Osteoblast (primary cell): ENCODE measurements at regions not wholly inside any gene's neighbourhood (a gene's known extent, or its start where the extent isn't known, plus 50 kb on each side); places are given as distances from the start of the nearest gene placed in this dataset.

Experiments
- DNase-seq: peaks from one replicate; pipeline ENCODE4 v3.0.0; 2011; ENCODE audit warnings: low spot score, mixed read lengths; ENCODE audit not compliant: insufficient read length; ENCODE audit errors: missing footprints
- H2AFZ ChIP-seq: 2 replicates; pipeline ENCODE4 v1.6.0; 2011; ENCODE audit warnings: mild to moderate bottlenecking, low read length
- H3K27ac ChIP-seq: 2 replicates; pipeline ENCODE4 v1.5.1; 2011; ENCODE audit warnings: mild to moderate bottlenecking, low read depth, low read length, moderate library complexity
- H3K27me3 ChIP-seq: 2 replicates; pipeline ENCODE4 v1.6.0; 2012; ENCODE audit warnings: mild to moderate bottlenecking, control low read depth, inconsistent platforms, low read length, moderate library complexity; ENCODE audit not compliant: insufficient read depth
- H3K36me3 ChIP-seq: 2 replicates; pipeline ENCODE4 v1.5.1; 2011; ENCODE audit warnings: mild to moderate bottlenecking, low read length, control low read depth, moderate library complexity; ENCODE audit not compliant: insufficient read depth
- H3K4me1 ChIP-seq: 2 replicates; pipeline ENCODE4 v1.5.1; 2011; ENCODE audit warnings: mild to moderate bottlenecking, low read length, control low read depth, moderate library complexity; ENCODE audit not compliant: insufficient read depth
- H3K4me2 ChIP-seq: 2 replicates; pipeline ENCODE4 v1.6.0; 2011; ENCODE audit warnings: mild to moderate bottlenecking, low read length; ENCODE audit not compliant: insufficient read depth
- H3K4me3 ChIP-seq: fragments of 200-600 bp; sonication (generic); 3 replicates; pipeline ENCODE4 v1.5.1; 2012; ENCODE audit warnings: mild to moderate bottlenecking, low read length, inconsistent platforms; ENCODE audit not compliant: insufficient read depth
- H3K79me2 ChIP-seq: 2 replicates; pipeline ENCODE4 v1.6.0; 2012; ENCODE audit warnings: mild to moderate bottlenecking, low read length, control low read depth, inconsistent platforms; ENCODE audit not compliant: insufficient read depth
- H3K9me3 ChIP-seq: 2 replicates; pipeline ENCODE4 v1.5.1; 2011; ENCODE audit warnings: low read depth, low read length, control low read depth
- H4K20me1 ChIP-seq: 2 replicates; pipeline ENCODE4 v1.6.0; 2012; ENCODE audit warnings: mild to moderate bottlenecking, low read length, control low read depth; ENCODE audit not compliant: insufficient read depth
- TF ChIP-seq, protein P1 (sequence below): IDR thresholded peaks from 2 replicates; pipeline ENCODE4 v1.5.1; 2011; ENCODE audit warnings: mild to moderate bottlenecking, low read depth, low read length, moderate library complexity; ENCODE audit errors: extremely low read depth

DNA sequence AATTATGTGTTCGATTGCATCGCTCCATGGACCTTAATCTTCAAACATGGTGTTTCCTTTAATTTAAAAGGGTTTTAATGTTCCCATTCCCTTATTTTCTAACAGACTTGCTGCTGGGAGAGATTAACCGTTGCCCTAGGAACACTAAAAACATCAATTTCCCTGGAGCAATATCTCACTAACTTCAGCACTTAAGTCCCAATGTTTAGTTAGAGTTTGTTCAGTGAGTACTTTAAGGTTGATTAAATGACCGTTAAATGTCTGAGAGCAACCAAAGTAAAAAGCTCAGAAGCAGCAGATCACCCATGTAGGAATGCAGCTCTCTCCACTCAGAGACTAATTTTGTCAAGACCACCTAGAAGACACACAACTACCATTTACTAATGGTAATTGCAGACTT, 111.2 kb upstream of the PDE5A start:
- H3K9me3 ChIP-seq = no peaks in the 10 kb centered on the region
- H4K20me1 ChIP-seq = no peaks in the 10 kb centered on the region
- H2AFZ ChIP-seq = no peak overlapping the region
- H3K79me2 ChIP-seq = no peaks in the 10 kb centered on the region
- H3K36me3 ChIP-seq = no peaks in the 10 kb centered on the region
- H3K27ac ChIP-seq = no peak overlapping the region
- peaks cover 23% of the 10 kb centered on the region for H3K4me1 ChIP-seq
- H3K4me2 ChIP-seq = no peak overlapping the region
- H3K27me3 ChIP-seq = no peaks in the 10 kb centered on the region
- TF ChIP-seq, protein P1, sequence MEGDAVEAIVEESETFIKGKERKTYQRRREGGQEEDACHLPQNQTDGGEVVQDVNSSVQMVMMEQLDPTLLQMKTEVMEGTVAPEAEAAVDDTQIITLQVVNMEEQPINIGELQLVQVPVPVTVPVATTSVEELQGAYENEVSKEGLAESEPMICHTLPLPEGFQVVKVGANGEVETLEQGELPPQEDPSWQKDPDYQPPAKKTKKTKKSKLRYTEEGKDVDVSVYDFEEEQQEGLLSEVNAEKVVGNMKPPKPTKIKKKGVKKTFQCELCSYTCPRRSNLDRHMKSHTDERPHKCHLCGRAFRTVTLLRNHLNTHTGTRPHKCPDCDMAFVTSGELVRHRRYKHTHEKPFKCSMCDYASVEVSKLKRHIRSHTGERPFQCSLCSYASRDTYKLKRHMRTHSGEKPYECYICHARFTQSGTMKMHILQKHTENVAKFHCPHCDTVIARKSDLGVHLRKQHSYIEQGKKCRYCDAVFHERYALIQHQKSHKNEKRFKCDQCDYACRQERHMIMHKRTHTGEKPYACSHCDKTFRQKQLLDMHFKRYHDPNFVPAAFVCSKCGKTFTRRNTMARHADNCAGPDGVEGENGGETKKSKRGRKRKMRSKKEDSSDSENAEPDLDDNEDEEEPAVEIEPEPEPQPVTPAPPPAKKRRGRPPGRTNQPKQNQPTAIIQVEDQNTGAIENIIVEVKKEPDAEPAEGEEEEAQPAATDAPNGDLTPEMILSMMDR = no peak
- no peak overlapping the region for H3K4me3 ChIP-seq
- no peak for DNase-seq

DNA sequence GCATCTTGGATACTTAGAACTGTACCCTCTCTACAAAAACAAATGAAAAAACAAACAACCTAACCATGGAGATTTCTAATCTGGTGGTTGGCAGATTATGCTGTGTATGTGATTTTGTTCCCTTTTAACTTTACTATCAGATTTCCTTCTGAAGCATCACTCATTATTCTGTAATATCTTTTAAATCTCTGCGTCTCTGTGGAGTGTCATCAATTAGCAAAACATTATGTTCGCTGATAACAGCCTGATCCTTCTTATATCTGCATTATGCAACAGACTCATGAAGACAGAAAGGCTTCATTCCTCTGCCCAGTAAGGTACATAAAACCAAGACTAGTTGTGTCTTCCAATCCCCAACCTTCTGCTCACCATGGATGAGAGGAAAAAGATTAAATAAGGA, 110.3 kb upstream of the PDE5A start:
- no peaks in the 10 kb centered on the region for H3K9me3 ChIP-seq
- peaks cover 28% of the 10 kb centered on the region for H3K4me1 ChIP-seq
- H3K79me2 ChIP-seq = no peaks in the 10 kb centered on the region
- no peak for DNase-seq
- no peak overlapping the region for H3K4me2 ChIP-seq
- H3K27ac ChIP-seq = no peak overlapping the region
- no peaks in the 10 kb centered on the region for H3K36me3 ChIP-seq
- no peaks in the 10 kb centered on the region for H3K27me3 ChIP-seq
- H3K4me3 ChIP-seq = no peak overlapping the region
- TF ChIP-seq, protein P1 = no peak
- H4K20me1 ChIP-seq = no peaks in the 10 kb centered on the region
- no peak overlapping the region for H2AFZ ChIP-seq

DNA sequence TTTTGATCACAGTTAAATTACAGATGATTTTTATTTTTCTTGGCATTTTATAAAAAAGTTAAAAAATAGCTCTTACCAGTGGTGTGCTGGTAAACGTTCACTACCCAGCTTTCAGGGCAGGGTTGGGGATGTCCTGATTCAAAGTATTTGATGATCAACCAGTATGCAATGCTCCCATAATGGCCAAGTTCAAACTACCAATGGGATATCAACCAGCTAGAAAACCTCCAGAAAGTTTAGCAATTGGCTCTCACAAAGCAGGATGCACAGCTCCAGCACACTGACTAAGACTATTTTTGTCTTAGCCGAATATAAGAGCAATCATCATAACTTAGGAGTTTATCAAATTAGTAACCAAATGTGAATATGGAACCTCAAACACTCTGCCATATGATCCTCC, 108.0 kb upstream of the PDE5A start:
- TF ChIP-seq, protein P1 = no peak
- Histone ChIP-seq H2AFZ (peak overlapping the region; percentile 37), H3K27ac (peak overlapping the region; percentile 90), H3K4me3 (no peak overlapping the region), H3K4me1 (peaks cover 40% of the 10 kb centered on the region), H3K9me3 (no peaks in the 10 kb centered on the region), H3K27me3 (no peaks in the 10 kb centered on the region), H3K79me2 (no peaks in the 10 kb centered on the region), H3K4me2 (no peak overlapping the region), H4K20me1 (no peaks in the 10 kb centered on the region), H3K36me3 (no peaks in the 10 kb centered on the region)
- no peak for DNase-seq

DNA sequence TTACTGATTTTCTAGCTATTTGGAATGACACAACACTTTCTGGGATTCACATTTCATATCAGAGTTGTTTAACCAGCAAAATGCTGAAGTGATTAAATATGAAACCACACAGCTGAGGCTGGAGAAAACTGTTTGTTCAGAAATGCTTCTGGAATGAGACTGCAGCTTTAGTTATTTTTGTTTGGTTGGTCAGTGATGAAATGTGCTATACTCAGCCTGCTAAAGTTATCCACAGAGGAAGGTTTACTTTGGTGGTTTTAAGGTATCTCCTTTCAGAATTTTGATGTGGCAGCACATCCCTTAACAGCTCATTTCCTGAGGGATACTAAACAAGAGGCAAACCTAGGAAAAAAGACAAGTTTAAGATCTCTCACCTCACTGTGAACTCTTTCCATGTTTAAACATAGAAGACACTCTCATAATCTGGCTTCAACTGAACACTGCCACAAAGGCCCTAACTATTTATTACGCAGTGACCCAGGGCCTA, 106.6 kb upstream of the PDE5A start:
- H2AFZ ChIP-seq = no peak overlapping the region
- peaks cover 54% of the 10 kb centered on the region for H3K4me1 ChIP-seq
- no peaks in the 10 kb centered on the region for H3K9me3 ChIP-seq
- H3K27ac ChIP-seq = peak overlapping the region; percentile 90
- TF ChIP-seq, protein P1 = no peak
- no peaks in the 10 kb centered on the region for H3K79me2 ChIP-seq
- H3K4me2 ChIP-seq = peak overlapping the region; percentile 25
- no peaks in the 10 kb centered on the region for H3K36me3 ChIP-seq
- H3K4me3 ChIP-seq = no peak overlapping the region
- no peaks in the 10 kb centered on the region for H4K20me1 ChIP-seq
- peak; percentile 76 for DNase-seq
- H3K27me3 ChIP-seq = no peaks in the 10 kb centered on the region
